CD1c-positive myeloid dendritic cell (primary cell): ENCODE measurements at regions not wholly inside any gene's neighbourhood (a gene's known extent, or its start where the extent isn't known, plus 50 kb on each side); places are given as distances from the start of the nearest gene placed in this dataset.

Experiments used
- DNase-seq: peaks from one replicate; pipeline ENCODE4 v3.0.0-alpha.2; 2016; ENCODE audit errors: extremely low spot score

- DNase-seq, result no peak
These were observed 291.2 kb downstream of the IRX1 start for GRCh38 chr5:3886524-3887451.

DNA sequence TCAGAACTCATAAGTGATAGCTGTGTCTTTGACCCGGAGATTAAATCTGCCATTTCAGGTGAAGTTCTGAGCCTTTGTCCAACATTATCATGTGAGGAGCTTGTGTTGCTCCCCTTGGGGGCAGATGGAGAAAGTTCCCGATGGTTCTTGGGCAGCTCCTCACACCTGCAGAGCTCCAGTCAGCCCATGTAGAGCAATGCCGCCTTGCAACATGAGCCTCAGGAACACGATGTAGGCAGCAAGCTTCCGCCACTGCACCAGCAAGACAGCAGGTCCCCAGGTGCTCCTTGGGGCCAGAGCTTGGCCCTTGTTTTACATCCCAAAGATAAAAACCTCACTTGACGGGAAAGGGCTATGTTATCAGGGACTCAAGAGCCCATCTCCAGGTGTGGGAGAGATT is 292.7 kb downstream of the IRX1 start:
- no peak for DNase-seq

DNA sequence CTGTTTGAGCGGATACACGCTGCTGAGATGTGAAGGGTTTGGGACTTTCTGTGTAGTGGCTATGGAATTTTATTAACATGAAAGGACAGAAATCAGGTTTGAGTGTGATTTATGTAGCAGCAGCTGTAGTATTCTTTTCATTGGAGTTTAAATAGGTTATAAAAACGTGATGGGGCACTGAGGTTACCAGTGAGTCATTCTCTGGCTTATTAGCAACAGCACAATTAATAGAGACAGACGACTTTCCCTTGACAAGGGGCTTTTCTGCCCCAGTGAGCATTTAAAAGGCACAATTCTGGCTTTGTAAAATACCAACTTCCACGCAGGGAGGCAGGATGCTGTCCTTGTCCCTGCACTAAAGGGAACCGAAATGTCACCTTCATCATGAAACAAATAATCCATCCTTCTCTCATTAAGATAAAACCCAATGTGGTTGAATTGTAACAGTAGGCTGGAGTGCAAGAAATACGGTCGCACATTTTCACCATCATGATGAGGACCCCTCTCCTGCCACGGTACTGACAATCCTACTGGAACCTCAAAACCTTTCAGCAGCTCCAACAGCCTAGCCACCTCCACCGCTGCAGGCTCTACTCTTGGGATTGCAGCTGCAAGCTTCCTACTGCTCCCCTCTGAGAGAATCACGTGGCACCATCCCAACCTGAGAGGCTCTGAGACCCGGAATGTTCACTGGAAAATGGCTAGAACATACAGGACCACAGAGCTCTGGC is 293.9 kb downstream of the IRX1 start:
- no peak for DNase-seq

DNA sequence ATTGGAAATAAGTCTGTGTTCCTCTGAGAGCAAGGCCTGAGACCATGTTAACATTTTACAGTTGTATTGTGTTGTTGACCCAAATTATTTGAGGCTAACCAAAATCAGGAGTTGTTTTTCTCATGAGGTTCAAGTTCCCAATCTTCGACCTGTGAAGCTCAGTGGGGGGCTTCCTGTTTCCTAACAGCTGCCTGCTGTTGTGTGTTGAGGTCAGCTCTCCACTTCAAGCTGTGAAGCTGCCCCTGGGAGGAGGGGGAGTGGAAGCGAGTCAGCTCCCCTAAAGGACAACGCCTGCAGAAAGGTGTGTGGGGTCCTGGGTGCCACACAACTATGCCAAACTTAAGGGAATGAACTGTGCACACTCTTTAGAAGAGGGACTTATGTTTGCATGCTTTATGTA is 295.5 kb downstream of the IRX1 start:
- DNase-seq, result no peak

GRCh38 chr5:3893527-3893926 is 297.9 kb downstream of the IRX1 start:
- DNase-seq, result no peak

GRCh38 chr5:3893975-3894374 is 298.3 kb downstream of the IRX1 start:
- no peak for DNase-seq

- no peak for DNase-seq
These were observed 300.5 kb downstream of the IRX1 start for GRCh38 chr5:3896098-3896497.

- DNase-seq, result no peak
These were observed 303.5 kb downstream of the IRX1 start for GRCh38 chr5:3899093-3899492.

DNA sequence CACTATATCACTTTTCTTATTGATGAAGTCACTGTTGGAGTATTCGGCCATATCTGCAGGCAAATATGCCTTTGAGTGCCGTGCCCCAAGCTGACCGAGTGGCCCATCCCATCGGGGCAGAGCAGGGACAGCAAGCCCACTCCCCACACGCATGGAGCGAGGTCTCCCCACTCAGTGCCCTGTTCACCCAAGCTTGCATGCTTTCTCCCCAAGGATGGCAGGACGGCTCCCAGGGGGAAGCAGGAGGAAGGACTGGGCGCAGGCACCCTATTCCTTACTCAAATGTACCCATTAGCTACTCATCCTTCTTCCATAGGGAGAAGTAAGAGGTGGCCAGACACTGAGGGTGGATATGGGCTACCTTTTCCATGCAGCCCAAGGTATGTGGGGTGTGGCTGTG is 309.0 kb downstream of the IRX1 start:
- DNase-seq, result no peak

GRCh38 chr5:3905031-3905430 is 309.4 kb downstream of the IRX1 start:
- no peak for DNase-seq

DNA sequence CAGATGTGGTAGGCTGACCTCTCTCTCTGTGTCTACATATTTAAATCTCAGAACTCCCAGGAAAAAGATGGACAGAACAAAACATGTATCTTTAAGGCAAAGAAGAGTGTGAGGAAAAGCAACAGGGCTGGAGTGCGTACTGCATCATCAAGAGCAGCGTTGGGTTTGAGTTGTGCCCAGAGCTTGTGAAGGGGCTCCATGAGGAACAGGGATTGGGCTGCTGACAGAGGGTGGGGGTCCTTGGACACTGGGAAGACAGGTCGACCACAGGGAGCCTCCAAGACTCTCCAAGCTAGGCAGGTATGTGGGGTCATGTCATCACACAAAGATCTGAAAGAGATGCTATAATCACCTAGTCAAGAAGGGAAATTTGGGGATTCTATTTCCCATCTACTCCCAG is 309.9 kb downstream of the IRX1 start:
- DNase-seq, result no peak

DNA sequence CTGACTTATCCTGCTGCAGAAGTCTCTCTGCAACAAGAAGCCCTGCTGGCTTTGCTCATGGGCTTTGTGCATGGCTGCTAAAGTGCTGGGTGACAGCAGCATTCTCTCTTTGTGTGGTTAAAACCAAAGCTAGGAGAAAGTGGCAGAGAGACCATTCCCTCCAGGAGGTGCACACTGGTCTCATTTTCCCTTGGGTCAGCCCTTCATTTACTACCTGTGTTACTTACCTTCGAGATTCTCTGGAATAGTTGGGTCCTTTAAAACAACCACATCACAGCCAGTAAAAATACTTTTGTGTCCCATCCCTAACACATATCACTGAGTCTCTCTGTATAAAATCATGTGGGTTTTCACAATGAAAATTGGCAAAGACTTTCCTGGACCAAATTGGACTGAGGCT is 315.5 kb downstream of the IRX1 start:
- no peak for DNase-seq

DNA sequence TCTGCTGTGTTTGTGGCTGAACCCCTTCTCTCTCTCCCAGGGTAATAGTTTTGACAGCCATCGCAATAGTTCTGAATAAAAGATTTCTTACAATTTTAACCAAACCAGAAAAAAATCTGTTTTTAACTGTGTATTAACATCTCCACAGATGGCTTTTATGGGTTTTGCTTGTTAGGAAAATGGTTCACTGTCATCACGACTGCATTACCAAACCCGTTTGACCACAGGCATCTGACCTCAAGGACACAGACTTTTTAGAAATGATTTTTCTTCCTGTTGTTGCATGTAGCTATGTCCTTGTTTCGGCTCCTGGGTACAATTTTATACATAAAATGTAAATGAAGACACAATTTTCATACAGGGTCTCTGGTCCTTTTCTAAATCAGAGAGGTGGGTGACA is 316.1 kb downstream of the IRX1 start:
- DNase-seq, result no peak

- DNase-seq, result no peak
These were observed 317.2 kb downstream of the IRX1 start for GRCh38 chr5:3912790-3913189.

- no peak for DNase-seq
These were observed 317.6 kb downstream of the IRX1 start for GRCh38 chr5:3913279-3913678.

DNA sequence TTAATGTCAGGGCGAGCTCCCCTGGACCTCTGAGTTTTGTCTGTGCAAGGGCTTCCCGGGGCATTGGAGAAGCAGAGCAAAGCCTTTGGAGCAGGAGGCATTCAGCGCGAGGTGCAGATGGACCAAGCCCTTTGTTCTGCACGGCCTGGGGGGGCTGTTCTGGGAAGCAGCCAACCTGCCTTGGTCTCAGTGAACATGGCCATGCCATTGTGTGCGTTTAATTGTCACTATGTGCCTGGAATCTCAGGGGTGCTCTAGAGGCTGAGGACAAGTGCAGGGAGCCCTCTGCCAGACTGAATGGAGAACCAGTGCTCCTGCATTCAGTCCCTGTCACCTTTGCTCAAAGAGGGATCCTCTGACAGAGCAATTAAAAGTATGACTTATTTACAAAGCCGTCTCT is 329.4 kb downstream of the IRX1 start:
- DNase-seq, result no peak

DNA sequence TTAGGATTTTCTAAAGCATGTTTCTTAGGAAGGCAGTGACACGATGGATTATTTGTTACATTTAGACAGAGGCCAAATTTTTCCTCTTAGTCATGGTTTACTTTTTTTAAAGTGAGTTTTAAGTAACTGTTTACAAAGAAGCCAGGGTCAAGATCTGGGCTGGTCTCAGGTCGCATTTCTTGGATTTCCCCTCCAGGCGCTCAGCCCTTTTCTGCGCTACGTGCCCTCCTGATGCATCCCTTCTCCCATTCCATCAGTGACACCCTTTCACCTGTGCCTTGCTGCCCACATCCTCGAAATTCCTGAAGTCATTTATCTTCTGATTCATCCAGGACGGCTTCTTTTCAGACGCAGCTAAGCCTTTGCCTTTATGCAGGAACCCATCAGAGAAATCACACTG is 330.3 kb downstream of the IRX1 start:
- DNase-seq, result no peak

GRCh38 chr5:3929799-3930198 is 334.2 kb downstream of the IRX1 start:
- no peak for DNase-seq

- no peak for DNase-seq
These were observed 336.3 kb downstream of the IRX1 start for GRCh38 chr5:3931976-3932375.

GRCh38 chr5:3933536-3933935 is 337.9 kb downstream of the IRX1 start:
- no peak for DNase-seq

GRCh38 chr5:3933966-3934365 is 338.3 kb downstream of the IRX1 start:
- no peak for DNase-seq

DNA sequence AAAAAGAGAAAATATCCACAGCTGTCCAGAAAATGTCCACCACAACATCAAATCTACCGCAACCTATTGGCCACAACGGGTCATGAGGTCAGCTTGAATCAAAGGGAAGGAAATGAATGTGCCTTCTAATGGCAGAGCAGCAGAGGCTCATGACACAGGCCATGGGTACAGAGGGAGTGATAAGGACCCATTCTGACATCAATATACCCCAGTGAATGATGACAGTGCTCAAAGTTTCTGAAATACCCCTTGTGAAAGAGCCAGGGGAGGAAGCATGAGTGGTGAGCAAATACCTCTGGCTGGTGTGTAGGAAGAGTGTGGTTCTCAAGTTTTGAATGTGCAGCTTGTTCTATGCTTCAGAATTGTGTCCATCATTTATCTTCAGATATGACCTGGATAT is 348.2 kb downstream of the IRX1 start:
- peak; percentile 13 for DNase-seq

- DNase-seq, result no peak
These were observed 349.3 kb downstream of the IRX1 start for GRCh38 chr5:3944930-3945329.
